MM.1S (cell line): ENCODE measurements at regions not wholly inside any gene's neighbourhood (a gene's known extent, or its start where the extent isn't known, plus 50 kb on each side); places are given as distances from the start of the nearest gene placed in this dataset.

ENCODE experiments used
- CTCF ChIP-seq: fragments of 300-600 bp; sonication (generic); IDR thresholded peaks from 2 replicates; pipeline ENCODE4 v1.5.1; 2016; ENCODE audit warnings: antibody characterized with exemption, low read length, mixed read lengths
- EZH2 ChIP-seq: fragments of 300-600 bp; sonication (generic); optimal IDR thresholded peaks from 2 replicates; pipeline ENCODE3; 2017; ENCODE audit warnings: low read depth, mild to moderate bottlenecking, antibody characterized with exemption, low read length, mixed read lengths

GRCh38 chr3:188052169-188053035 is 101.6 kb upstream of the LPP start:
- TF ChIP-seq EZH2 (no peak), CTCF (no peak)
